HepG2 (cell line): ENCODE measurements at regions not wholly inside any gene's neighbourhood (a gene's known extent, or its start where the extent isn't known, plus 50 kb on each side); places are given as distances from the start of the nearest gene placed in this dataset.

Experiments
- CBX5 ChIP-seq: sonication (generic); formaldehyde crosslinking; IDR thresholded peaks from 2 replicates; pipeline ENCODE4 v1.4.0; 2020; ENCODE audit warnings: missing genetic modification reagents, borderline replicate concordance
- DNMT1 ChIP-seq: sonication (generic); formaldehyde crosslinking; IDR thresholded peaks from 2 replicates; pipeline ENCODE4 v1.5.1; 2020; ENCODE audit warnings: mild to moderate bottlenecking, missing genetic modification reagents
- FOXO1 ChIP-seq: sonication (generic); formaldehyde crosslinking; IDR thresholded peaks from 2 replicates; pipeline ENCODE4 v1.4.0; 2020; ENCODE audit warnings: missing genetic modification reagents
- FOXP1 ChIP-seq, 2 experiments: fragments of 450-650 bp in 1 of 2; IDR thresholded peaks; 2 replicates each; pipeline ENCODE4 v1.6.1; 2017 to 2018; ENCODE audit warnings: antibody characterized with exemption in 1 of 2
- HNRNPLL ChIP-seq: fragments of 200-400 bp; formaldehyde crosslinking; IDR thresholded peaks from 2 replicates; pipeline ENCODE4 v1.6.1; 2017; ENCODE audit warnings: mild to moderate bottlenecking, low read depth, low read length; ENCODE audit not compliant: poor library complexity, severe bottlenecking
- MEIS2 ChIP-seq: sonication (generic); formaldehyde crosslinking; IDR thresholded peaks from 2 replicates; pipeline ENCODE4 v1.9.0; 2021; ENCODE audit warnings: mild to moderate bottlenecking, missing genetic modification reagents
- MTA1 ChIP-seq: sonication (generic); formaldehyde crosslinking; IDR thresholded peaks from 2 replicates; pipeline ENCODE4 v1.4.0; 2020; ENCODE audit warnings: missing genetic modification reagents, mild to moderate bottlenecking, borderline replicate concordance
- PCBP1 ChIP-seq: fragments of 200-400 bp; formaldehyde crosslinking; IDR thresholded peaks from 2 replicates; pipeline ENCODE4 v1.6.1; 2017; ENCODE audit warnings: mild to moderate bottlenecking, low read depth, low read length, borderline replicate concordance
- TFAP4 ChIP-seq: sonication (generic); IDR thresholded peaks from 2 replicates; pipeline ENCODE4 v1.6.1; 2016; ENCODE audit warnings: low read depth, borderline replicate concordance
- ZBTB38 ChIP-seq: sonication (generic); formaldehyde crosslinking; IDR thresholded peaks from 2 replicates; pipeline ENCODE4 v1.5.1; 2020; ENCODE audit warnings: mild to moderate bottlenecking, missing genetic modification reagents
- ZBTB42 ChIP-seq: sonication (generic); formaldehyde crosslinking; IDR thresholded peaks from 2 replicates; pipeline ENCODE4 v1.5.0; 2020; ENCODE audit warnings: mild to moderate bottlenecking, missing genetic modification reagents
- ZNF136 ChIP-seq: sonication (generic); formaldehyde crosslinking; IDR thresholded peaks from 2 replicates; pipeline ENCODE4 v1.8.1; 2022; ENCODE audit warnings: low read depth, mild to moderate bottlenecking, moderate library complexity, missing genetic modification reagents
- ZNF317 ChIP-seq: sonication (generic); formaldehyde crosslinking; IDR thresholded peaks from 2 replicates; pipeline ENCODE4 v1.5.0; 2020; ENCODE audit warnings: mild to moderate bottlenecking, missing genetic modification reagents
- ZNF331 ChIP-seq: sonication (generic); formaldehyde crosslinking; IDR thresholded peaks from 2 replicates; pipeline ENCODE4 v1.4.0; 2020; ENCODE audit warnings: missing genetic modification reagents
- ZNF577 ChIP-seq: sonication (generic); formaldehyde crosslinking; IDR thresholded peaks from 2 replicates; pipeline ENCODE4 v1.4.0; 2020; ENCODE audit warnings: mild to moderate bottlenecking, low read depth, missing genetic modification reagents, borderline replicate concordance
- ZNF841 ChIP-seq: sonication (generic); formaldehyde crosslinking; IDR thresholded peaks from 2 replicates; pipeline ENCODE4 v1.8.1; 2023; ENCODE audit warnings: missing genetic modification reagents, borderline replicate concordance
- TF ChIP-seq, protein P1 (sequence below): sonication (generic); formaldehyde crosslinking; IDR thresholded peaks from 2 replicates; pipeline ENCODE4 v1.4.0; 2020; ENCODE audit warnings: missing genetic modification reagents
- TF ChIP-seq, protein P2 (sequence below): sonication (generic); formaldehyde crosslinking; IDR thresholded peaks from 2 replicates; pipeline ENCODE4 v1.4.0; 2020; ENCODE audit warnings: missing genetic modification reagents

- TF ChIP-seq, protein P1, sequence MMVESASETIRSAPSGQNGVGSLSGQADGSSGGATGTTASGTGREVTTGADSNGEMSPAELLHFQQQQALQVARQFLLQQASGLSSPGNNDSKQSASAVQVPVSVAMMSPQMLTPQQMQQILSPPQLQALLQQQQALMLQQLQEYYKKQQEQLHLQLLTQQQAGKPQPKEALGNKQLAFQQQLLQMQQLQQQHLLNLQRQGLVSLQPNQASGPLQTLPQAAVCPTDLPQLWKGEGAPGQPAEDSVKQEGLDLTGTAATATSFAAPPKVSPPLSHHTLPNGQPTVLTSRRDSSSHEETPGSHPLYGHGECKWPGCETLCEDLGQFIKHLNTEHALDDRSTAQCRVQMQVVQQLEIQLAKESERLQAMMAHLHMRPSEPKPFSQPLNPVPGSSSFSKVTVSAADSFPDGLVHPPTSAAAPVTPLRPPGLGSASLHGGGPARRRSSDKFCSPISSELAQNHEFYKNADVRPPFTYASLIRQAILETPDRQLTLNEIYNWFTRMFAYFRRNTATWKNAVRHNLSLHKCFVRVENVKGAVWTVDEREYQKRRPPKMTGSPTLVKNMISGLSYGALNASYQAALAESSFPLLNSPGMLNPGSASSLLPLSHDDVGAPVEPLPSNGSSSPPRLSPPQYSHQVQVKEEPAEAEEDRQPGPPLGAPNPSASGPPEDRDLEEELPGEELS (CRISPR knock-in tag) = peak; percentile 41; the same call in 1 of the 2 replicates
- 0 out of 2 replicates have a peak, but pooled peaks have one; percentile 11 for TF ChIP-seq ZNF317
- TF ChIP-seq ZNF331 (CRISPR knock-in tag) = peak; percentile 28; the same call in 1 of the 2 replicates
- TF ChIP-seq MTA1 (CRISPR knock-in tag) = peak; percentile 62; the same call in 1 of the 2 replicates
- TF ChIP-seq ZNF136 (CRISPR knock-in tag) = 0 out of 2 replicates have a peak, but pooled peaks have one; percentile 9
- TF ChIP-seq CBX5 (CRISPR knock-in tag) = 0 out of 2 replicates have a peak, but pooled peaks have one; percentile 18
- TF ChIP-seq FOXO1 = peak; percentile 61; the same call in 1 of the 2 replicates
- no peak for TF ChIP-seq ZNF577 (CRISPR knock-in tag)
- TF ChIP-seq TFAP4 = no peak
- TF ChIP-seq ZNF841 (CRISPR knock-in tag) = no peak
- TF ChIP-seq, protein P2, sequence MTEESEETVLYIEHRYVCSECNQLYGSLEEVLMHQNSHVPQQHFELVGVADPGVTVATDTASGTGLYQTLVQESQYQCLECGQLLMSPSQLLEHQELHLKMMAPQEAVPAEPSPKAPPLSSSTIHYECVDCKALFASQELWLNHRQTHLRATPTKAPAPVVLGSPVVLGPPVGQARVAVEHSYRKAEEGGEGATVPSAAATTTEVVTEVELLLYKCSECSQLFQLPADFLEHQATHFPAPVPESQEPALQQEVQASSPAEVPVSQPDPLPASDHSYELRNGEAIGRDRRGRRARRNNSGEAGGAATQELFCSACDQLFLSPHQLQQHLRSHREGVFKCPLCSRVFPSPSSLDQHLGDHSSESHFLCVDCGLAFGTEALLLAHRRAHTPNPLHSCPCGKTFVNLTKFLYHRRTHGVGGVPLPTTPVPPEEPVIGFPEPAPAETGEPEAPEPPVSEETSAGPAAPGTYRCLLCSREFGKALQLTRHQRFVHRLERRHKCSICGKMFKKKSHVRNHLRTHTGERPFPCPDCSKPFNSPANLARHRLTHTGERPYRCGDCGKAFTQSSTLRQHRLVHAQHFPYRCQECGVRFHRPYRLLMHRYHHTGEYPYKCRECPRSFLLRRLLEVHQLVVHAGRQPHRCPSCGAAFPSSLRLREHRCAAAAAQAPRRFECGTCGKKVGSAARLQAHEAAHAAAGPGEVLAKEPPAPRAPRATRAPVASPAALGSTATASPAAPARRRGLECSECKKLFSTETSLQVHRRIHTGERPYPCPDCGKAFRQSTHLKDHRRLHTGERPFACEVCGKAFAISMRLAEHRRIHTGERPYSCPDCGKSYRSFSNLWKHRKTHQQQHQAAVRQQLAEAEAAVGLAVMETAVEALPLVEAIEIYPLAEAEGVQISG (CRISPR knock-in tag) = 0 out of 2 replicates have a peak, but pooled peaks have one; percentile 38
- TF ChIP-seq ZBTB42 (CRISPR knock-in tag) = no peak
- TF ChIP-seq DNMT1 (CRISPR knock-in tag) = no peak
- no peak for TF ChIP-seq FOXP1 (IDR thresholded peaks at IDR 0.05)
- TF ChIP-seq FOXP1 (CRISPR knock-in tag; IDR thresholded peaks at IDR 0.05) = peak; percentile 54
- peak; percentile 24 for TF ChIP-seq HNRNPLL
- no peak for TF ChIP-seq PCBP1
- TF ChIP-seq ZBTB38 (CRISPR knock-in tag) = peak; percentile 46; the same call in 1 of the 2 replicates
- TF ChIP-seq MEIS2 (CRISPR knock-in tag) = peak; percentile 7; the same call in 1 of the 2 replicates
These were observed 199.8 kb downstream of the RBM19 start (continued) for GRCh38 chr12:113766131-113766878.
